WTC11 (cell line): ENCODE measurements at regions not wholly inside any gene's neighbourhood (a gene's known extent, or its start where the extent isn't known, plus 50 kb on each side); places are given as distances from the start of the nearest gene placed in this dataset.

Experiments used
- CREB1 ChIP-seq: sonication (generic); formaldehyde crosslinking; IDR thresholded peaks from 2 replicates; pipeline ENCODE4 v1.8.0; 2023; ENCODE audit warnings: mild to moderate bottlenecking, missing genetic modification reagents
- CTCF ChIP-seq: fragments of 200-600 bp; IDR thresholded peaks from 2 replicates; pipeline ENCODE4 v1.8.0; 2022; ENCODE audit warnings: antibody characterized with exemption
- ELF4 ChIP-seq: sonication (generic); formaldehyde crosslinking; IDR thresholded peaks from 2 replicates; pipeline ENCODE4 v1.8.1; 2022; ENCODE audit warnings: low read depth, mild to moderate bottlenecking, moderate library complexity, missing genetic modification reagents
- ERG ChIP-seq: fragments of 250-450 bp; sonication (Bioruptor Pico); IDR thresholded peaks from 2 replicates; pipeline ENCODE4 v1.8.0; 2021; ENCODE audit warnings: mild to moderate bottlenecking
- FOXP1 ChIP-seq: sonication (generic); formaldehyde crosslinking; IDR thresholded peaks from 2 replicates; pipeline ENCODE4 v1.8.0; 2022; ENCODE audit warnings: missing genetic modification reagents, mild to moderate bottlenecking, moderate library complexity, borderline replicate concordance
- MAX ChIP-seq: sonication (generic); formaldehyde crosslinking; IDR thresholded peaks from 2 replicates; pipeline ENCODE4 v1.8.0; 2022; ENCODE audit warnings: mild to moderate bottlenecking, missing genetic modification reagents
- NR1H2 ChIP-seq: sonication (generic); formaldehyde crosslinking; IDR thresholded peaks from 2 replicates; pipeline ENCODE4 v1.9.0; 2021; ENCODE audit warnings: mild to moderate bottlenecking, moderate library complexity, missing genetic modification reagents
- TP53 ChIP-seq: sonication (generic); formaldehyde crosslinking; IDR thresholded peaks from 2 replicates; pipeline ENCODE4 v1.8.1; 2023; ENCODE audit warnings: mild to moderate bottlenecking, missing genetic modification reagents
- USF1 ChIP-seq: sonication (generic); formaldehyde crosslinking; IDR thresholded peaks from 2 replicates; pipeline ENCODE4 v1.8.0; 2022; ENCODE audit warnings: mild to moderate bottlenecking, missing genetic modification reagents
- USF2 ChIP-seq: sonication (generic); formaldehyde crosslinking; IDR thresholded peaks from 2 replicates; pipeline ENCODE4 v1.8.1; 2023; ENCODE audit warnings: mild to moderate bottlenecking, missing genetic modification reagents, moderate library complexity
- ZBTB43 ChIP-seq: sonication (generic); formaldehyde crosslinking; IDR thresholded peaks from 2 replicates; pipeline ENCODE4 v1.8.1; 2023; ENCODE audit warnings: mild to moderate bottlenecking, missing genetic modification reagents
- ZNF138 ChIP-seq: sonication (generic); formaldehyde crosslinking; conservative IDR thresholded peaks from 2 replicates; pipeline ENCODE4 v1.8.1; 2022; ENCODE audit warnings: mild to moderate bottlenecking, moderate library complexity, missing genetic modification reagents
- ZSCAN18 ChIP-seq: fragments of 250-450 bp; sonication (Bioruptor Pico); IDR thresholded peaks from 2 replicates; pipeline ENCODE4 v2.1.2; 2022; ENCODE audit warnings: mild to moderate bottlenecking, moderate library complexity

GRCh38 chr10:128686630-128687278 lies 560.5 kb upstream of the MKI67 start:
- TF ChIP-seq NR1H2 (CRISPR knock-in tag) = no peak
- no peak for TF ChIP-seq ZNF138 (CRISPR knock-in tag)
- TF ChIP-seq CTCF = no peak
- no peak for TF ChIP-seq ELF4 (CRISPR knock-in tag)
- TF ChIP-seq MAX = no peak
- TF ChIP-seq ZBTB43 (CRISPR knock-in tag) = no peak
- TF ChIP-seq TP53 (CRISPR knock-in tag) = no peak
- no peak for TF ChIP-seq USF2 (CRISPR knock-in tag)
- no peak for TF ChIP-seq ZSCAN18 (CRISPR knock-in tag)
- TF ChIP-seq FOXP1 (CRISPR knock-in tag) = no peak
- no peak for TF ChIP-seq USF1
- no peak for TF ChIP-seq CREB1 (CRISPR knock-in tag)
- no peak for TF ChIP-seq ERG
